ENCODE measurements at regions not wholly inside any gene's neighbourhood (a gene's known extent, or its start where the extent isn't known, plus 50 kb on each side); places are given as distances from the start of the nearest gene placed in this dataset.
"Not testable (repeated sequence)": the region's sequence is repeated elsewhere in the genome, so short reads cannot be mapped to it uniquely, and the experiment has no call there.

- H3K4me3 ChIP-seq; H3K4me1 ChIP-seq; DNase-seq; H3K27me3 ChIP-seq; H3K27ac ChIP-seq; H3K36me3 ChIP-seq; intact Hi-C loops (cut with DNase I; ENCODE audit: low total_unique reads): not testable (repeated sequence)
- H3K9me3 ChIP-seq: peaks cover 0 to 32% (median 13%) of the 10 kb centered on the region in 3 donors
Measured at GRCh38 chr5:109283086-109283485, 126.7 kb downstream of the PJA2 start.

GRCh38 chr5:109281136-109281690 lies 128.6 kb downstream of the PJA2 start:
- H3K27me3 ChIP-seq: no peaks in the 10 kb centered on the region
- no peak for DNase-seq
- intact Hi-C loops (cut with DNase I; ENCODE audit: low total_unique reads): no loop called here
- H3K4me3 ChIP-seq: no peak overlapping the region
- TF ChIP-seq CTCF (IDR thresholded peaks at IDR 0.05): no peak
- H3K36me3 ChIP-seq: no peaks in the 10 kb centered on the region
- no peaks in the 10 kb centered on the region for H3K4me1 ChIP-seq
- H3K9me3 ChIP-seq: peaks cover 0 to 18% (median 8%) of the 10 kb centered on the region in 3 donors
- no peak overlapping the region for H3K27ac ChIP-seq

- TF ChIP-seq CTCF (IDR thresholded peaks at IDR 0.05): no peak
- intact Hi-C loops (cut with DNase I; ENCODE audit: low total_unique reads): no loop called here
- Histone ChIP-seq H3K9me3 (peaks cover 0 to 2% (median 0%) of the 10 kb centered on the region in 3 donors), H3K27ac (no peak overlapping the region), H3K4me3 (no peak overlapping the region), H3K27me3 (no peaks in the 10 kb centered on the region), H3K4me1 (no peaks in the 10 kb centered on the region), H3K36me3 (no peaks in the 10 kb centered on the region)
- no peak for DNase-seq
Measured at GRCh38 chr5:109278141-109278540, 131.6 kb downstream of the PJA2 start.

- Histone ChIP-seq H3K4me3 (no peak overlapping the region), H3K27ac (no peak overlapping the region), H3K9me3 (no peaks in the 10 kb centered on the region), H3K27me3 (no peaks in the 10 kb centered on the region), H3K4me1 (no peaks in the 10 kb centered on the region), H3K36me3 (no peaks in the 10 kb centered on the region)
- no peak for DNase-seq
- TF ChIP-seq CTCF (IDR thresholded peaks at IDR 0.05): no peak
- intact Hi-C loops (cut with DNase I; ENCODE audit: low total_unique reads): no loop called here
Measured at GRCh38 chr5:109275919-109276318, 133.9 kb downstream of the PJA2 start.

- H3K9me3 ChIP-seq: no peaks in the 10 kb centered on the region
- intact Hi-C loops (cut with DNase I; ENCODE audit: low total_unique reads): no loop called here
- H3K27me3 ChIP-seq: no peaks in the 10 kb centered on the region
- no peaks in the 10 kb centered on the region for H3K4me1 ChIP-seq
- no peak for TF ChIP-seq CTCF (IDR thresholded peaks at IDR 0.05)
- DNase-seq: no peak
- H3K36me3 ChIP-seq: no peaks in the 10 kb centered on the region
- no peak overlapping the region for H3K4me3 ChIP-seq
- no peak overlapping the region for H3K27ac ChIP-seq
Measured at GRCh38 chr5:109273594-109273993, 136.2 kb downstream of the PJA2 start.

GRCh38 chr5:109267283-109267682 lies 142.5 kb downstream of the PJA2 start:
- Histone ChIP-seq H3K27me3 (no peaks in the 10 kb centered on the region), H3K27ac (no peak overlapping the region), H3K36me3 (no peaks in the 10 kb centered on the region), H3K9me3 (no peaks in the 10 kb centered on the region), H3K4me1 (no peaks in the 10 kb centered on the region), H3K4me3 (no peak overlapping the region)
- intact Hi-C loops (cut with DNase I; ENCODE audit: low total_unique reads): no loop called here
- no peak for TF ChIP-seq CTCF (IDR thresholded peaks at IDR 0.05)
- DNase-seq: no peak
